ENCODE measurements at regions not wholly inside any gene's neighbourhood (a gene's known extent, or its start where the extent isn't known, plus 50 kb on each side); places are given as distances from the start of the nearest gene placed in this dataset.

GRCh38 chr15:37586011-37586583 lies 348.3 kb upstream of the TMCO5A start:
- no peak for DNase-seq
- Mint-ChIP-seq H3K27ac (no peak overlapping the region), H3K27me3 (no peaks in the 10 kb centered on the region), H3K36me3 (no peaks in the 10 kb centered on the region), H3K4me1 (no peaks in the 10 kb centered on the region), H3K4me3 (no peak overlapping the region), H3K9me3 (peaks cover 2 to 8% (median 3%) of the 10 kb centered on the region in 7 donors)
- ATAC-seq (ENCODE audit: low read depth in 2 of 2) = no peak
- no peaks in the 10 kb centered on the region for H3K36me3 ChIP-seq (ENCODE audit: control insufficient read depth, insufficient read depth, low read length)
- no peaks in the 10 kb centered on the region for H3K9me3 ChIP-seq (ENCODE audit: control insufficient read depth in 2 of 2, low read length in 2 of 2)
- H3K27me3 ChIP-seq (ENCODE audit: control insufficient read depth, insufficient read depth, low read length) = no peaks in the 10 kb centered on the region
- no peak overlapping the region for H3K27ac ChIP-seq (ENCODE audit: insufficient read depth, low read length, poor library complexity, severe bottlenecking)
- H3K4me1 ChIP-seq (ENCODE audit: control insufficient read depth, insufficient read depth, low read length, poor library complexity, severe bottlenecking) = no peaks in the 10 kb centered on the region
- H3K4me3 ChIP-seq (ENCODE audit: low read depth, low read length) = no peak overlapping the region

GRCh38 chr15:37586976-37587375 lies 347.5 kb upstream of the TMCO5A start:
- no peak overlapping the region for H3K27ac Mint-ChIP-seq
- no peaks in the 10 kb centered on the region for H3K36me3 ChIP-seq (ENCODE audit: control insufficient read depth, insufficient read depth, low read length)

GRCh38 chr15:37594417-37594816 lies 340.0 kb upstream of the TMCO5A start:
- ATAC-seq (ENCODE audit: low read depth in 2 of 2) (no peak), DNase-seq (no peak)
- Mint-ChIP-seq H3K4me3 (no peak overlapping the region), H3K4me1 (no peaks in the 10 kb centered on the region), H3K27me3 (no peaks in the 10 kb centered on the region), H3K27ac (no peak overlapping the region), H3K36me3 (no peaks in the 10 kb centered on the region), H3K9me3 (peaks cover 0 to 4% (median 2%) of the 10 kb centered on the region in 7 donors)
- Histone ChIP-seq H3K27me3 (ENCODE audit: control insufficient read depth, insufficient read depth, low read length) (no peaks in the 10 kb centered on the region), H3K4me1 (ENCODE audit: control insufficient read depth, insufficient read depth, low read length, poor library complexity, severe bottlenecking) (no peaks in the 10 kb centered on the region), H3K36me3 (ENCODE audit: control insufficient read depth, insufficient read depth, low read length) (no peaks in the 10 kb centered on the region), H3K9me3 (ENCODE audit: control insufficient read depth in 2 of 2, low read length in 2 of 2) (no peaks in the 10 kb centered on the region), H3K4me3 (ENCODE audit: low read depth, low read length) (no peak overlapping the region), H3K27ac (ENCODE audit: insufficient read depth, low read length, poor library complexity, severe bottlenecking) (no peak overlapping the region)

More at GRCh38 chr15:37586976-37587375, 347.5 kb upstream of the TMCO5A start:
- H3K4me3 ChIP-seq (ENCODE audit: low read depth, low read length) = no peak overlapping the region
- no peaks in the 10 kb centered on the region for H3K4me1 ChIP-seq (ENCODE audit: control insufficient read depth, insufficient read depth, low read length, poor library complexity, severe bottlenecking)
- no peaks in the 10 kb centered on the region for H3K36me3 Mint-ChIP-seq
- no peaks in the 10 kb centered on the region for H3K9me3 ChIP-seq (ENCODE audit: control insufficient read depth in 2 of 2, low read length in 2 of 2)
- H3K4me1 Mint-ChIP-seq = no peaks in the 10 kb centered on the region
- H3K4me3 Mint-ChIP-seq = no peak overlapping the region
- no peak for DNase-seq
- no peak for ATAC-seq (ENCODE audit: low read depth in 2 of 2)
- H3K9me3 Mint-ChIP-seq = peaks cover 2 to 10% (median 3%) of the 10 kb centered on the region in 7 donors
- no peak overlapping the region for H3K27ac ChIP-seq (ENCODE audit: insufficient read depth, low read length, poor library complexity, severe bottlenecking)
- H3K27me3 ChIP-seq (ENCODE audit: control insufficient read depth, insufficient read depth, low read length) = no peaks in the 10 kb centered on the region
- no peaks in the 10 kb centered on the region for H3K27me3 Mint-ChIP-seq

GRCh38 chr15:37595426-37595970 lies 338.9 kb upstream of the TMCO5A start:
- Histone ChIP-seq H3K27ac (ENCODE audit: insufficient read depth, low read length, poor library complexity, severe bottlenecking) (no peak overlapping the region), H3K9me3 (ENCODE audit: control insufficient read depth in 2 of 2, low read length in 2 of 2) (no peaks in the 10 kb centered on the region), H3K27me3 (ENCODE audit: control insufficient read depth, insufficient read depth, low read length) (no peaks in the 10 kb centered on the region), H3K4me1 (ENCODE audit: control insufficient read depth, insufficient read depth, low read length, poor library complexity, severe bottlenecking) (no peaks in the 10 kb centered on the region), H3K4me3 (ENCODE audit: low read depth, low read length) (no peak overlapping the region), H3K36me3 (ENCODE audit: control insufficient read depth, insufficient read depth, low read length) (no peaks in the 10 kb centered on the region)
- ATAC-seq (ENCODE audit: low read depth in 2 of 2) (no peak), DNase-seq (no peak)
- H3K27ac Mint-ChIP-seq = no peak overlapping the region
- no peaks in the 10 kb centered on the region for H3K27me3 Mint-ChIP-seq
- no peaks in the 10 kb centered on the region for H3K36me3 Mint-ChIP-seq
- H3K4me1 Mint-ChIP-seq = no peaks in the 10 kb centered on the region
- H3K9me3 Mint-ChIP-seq = peaks cover 0 to 4% (median 2%) of the 10 kb centered on the region in 7 donors
- no peak overlapping the region for H3K4me3 Mint-ChIP-seq

GRCh38 chr15:37599156-37599555 lies 335.3 kb upstream of the TMCO5A start:
- Mint-ChIP-seq H3K36me3 (no peaks in the 10 kb centered on the region), H3K27me3 (peaks cover 6% of the 10 kb centered on the region), H3K27ac (no peak overlapping the region), H3K4me1 (no peaks in the 10 kb centered on the region), H3K9me3 (peaks cover 0 to 3% (median 0%) of the 10 kb centered on the region in 7 donors), H3K4me3 (no peak overlapping the region)
- Histone ChIP-seq H3K4me3 (ENCODE audit: low read depth, low read length) (no peak overlapping the region), H3K9me3 (ENCODE audit: control insufficient read depth in 2 of 2, low read length in 2 of 2) (no peaks in the 10 kb centered on the region), H3K4me1 (ENCODE audit: control insufficient read depth, insufficient read depth, low read length, poor library complexity, severe bottlenecking) (no peaks in the 10 kb centered on the region), H3K36me3 (ENCODE audit: control insufficient read depth, insufficient read depth, low read length) (no peaks in the 10 kb centered on the region), H3K27ac (ENCODE audit: insufficient read depth, low read length, poor library complexity, severe bottlenecking) (no peak overlapping the region), H3K27me3 (ENCODE audit: control insufficient read depth, insufficient read depth, low read length) (no peaks in the 10 kb centered on the region)
- DNase-seq (no peak), ATAC-seq (ENCODE audit: low read depth in 2 of 2) (no peak)

- peaks cover 0 to 9% (median 8%) of the 10 kb centered on the region in 7 donors for H3K9me3 Mint-ChIP-seq
- no peak overlapping the region for H3K4me3 Mint-ChIP-seq
- H3K4me1 ChIP-seq (ENCODE audit: control insufficient read depth, insufficient read depth, low read length, poor library complexity, severe bottlenecking) = no peaks in the 10 kb centered on the region
- no peaks in the 10 kb centered on the region for H3K9me3 ChIP-seq (ENCODE audit: control insufficient read depth in 2 of 2, low read length in 2 of 2)
- no peaks in the 10 kb centered on the region for H3K27me3 Mint-ChIP-seq
- H3K4me3 ChIP-seq (ENCODE audit: low read depth, low read length) = no peak overlapping the region
- H3K27ac ChIP-seq (ENCODE audit: insufficient read depth, low read length, poor library complexity, severe bottlenecking) = no peak overlapping the region
- H3K27me3 ChIP-seq (ENCODE audit: control insufficient read depth, insufficient read depth, low read length) = no peaks in the 10 kb centered on the region
- no peaks in the 10 kb centered on the region for H3K36me3 ChIP-seq (ENCODE audit: control insufficient read depth, insufficient read depth, low read length)
- DNase-seq (no peak), ATAC-seq (ENCODE audit: low read depth in 2 of 2) (no peak)
- H3K36me3 Mint-ChIP-seq = no peaks in the 10 kb centered on the region
- no peak overlapping the region for H3K27ac Mint-ChIP-seq
- H3K4me1 Mint-ChIP-seq = no peaks in the 10 kb centered on the region
Observed at GRCh38 chr15:37616215-37616614, 318.2 kb upstream of the TMCO5A start.

GRCh38 chr15:37618353-37618752 lies 316.1 kb upstream of the TMCO5A start:
- Histone ChIP-seq H3K27me3 (ENCODE audit: control insufficient read depth, insufficient read depth, low read length) (no peaks in the 10 kb centered on the region), H3K4me3 (ENCODE audit: low read depth, low read length) (no peak overlapping the region), H3K4me1 (ENCODE audit: control insufficient read depth, insufficient read depth, low read length, poor library complexity, severe bottlenecking) (no peaks in the 10 kb centered on the region), H3K36me3 (ENCODE audit: control insufficient read depth, insufficient read depth, low read length) (no peaks in the 10 kb centered on the region), H3K27ac (ENCODE audit: insufficient read depth, low read length, poor library complexity, severe bottlenecking) (no peak overlapping the region), H3K9me3 (ENCODE audit: control insufficient read depth in 2 of 2, low read length in 2 of 2) (no peaks in the 10 kb centered on the region)
- ATAC-seq (ENCODE audit: low read depth in 2 of 2) (no peak), DNase-seq (no peak)
- peaks cover 0 to 8% (median 5%) of the 10 kb centered on the region in 7 donors for H3K9me3 Mint-ChIP-seq
- H3K4me3 Mint-ChIP-seq = no peak overlapping the region
- no peaks in the 10 kb centered on the region for H3K27me3 Mint-ChIP-seq
- no peaks in the 10 kb centered on the region for H3K4me1 Mint-ChIP-seq
- H3K36me3 Mint-ChIP-seq = no peaks in the 10 kb centered on the region
- H3K27ac Mint-ChIP-seq = no peak overlapping the region

GRCh38 chr15:37619358-37620042 lies 314.9 kb upstream of the TMCO5A start:
- no peaks in the 10 kb centered on the region for H3K27me3 ChIP-seq (ENCODE audit: control insufficient read depth, insufficient read depth, low read length)
- Mint-ChIP-seq H3K4me1 (no peaks in the 10 kb centered on the region), H3K4me3 (no peak overlapping the region), H3K27me3 (no peaks in the 10 kb centered on the region), H3K36me3 (no peaks in the 10 kb centered on the region), H3K9me3 (peaks cover 0 to 8% (median 5%) of the 10 kb centered on the region in 7 donors), H3K27ac (no peak overlapping the region)
- ATAC-seq (ENCODE audit: low read depth in 2 of 2) (no peak), DNase-seq (no peak)
- H3K27ac ChIP-seq (ENCODE audit: insufficient read depth, low read length, poor library complexity, severe bottlenecking) = no peak overlapping the region
- no peaks in the 10 kb centered on the region for H3K36me3 ChIP-seq (ENCODE audit: control insufficient read depth, insufficient read depth, low read length)
- H3K4me3 ChIP-seq (ENCODE audit: low read depth, low read length) = no peak overlapping the region
- no peaks in the 10 kb centered on the region for H3K4me1 ChIP-seq (ENCODE audit: control insufficient read depth, insufficient read depth, low read length, poor library complexity, severe bottlenecking)
- H3K9me3 ChIP-seq (ENCODE audit: control insufficient read depth in 2 of 2, low read length in 2 of 2) = no peaks in the 10 kb centered on the region

Measured in CD4-positive, CD25-positive, alpha-beta regulatory T cell (primary cell).